Suprapubic skin (tissue), 4 donors: ENCODE measurements at regions not wholly inside any gene's neighbourhood (a gene's known extent, or its start where the extent isn't known, plus 50 kb on each side); places are given as distances from the start of the nearest gene placed in this dataset.
"Not testable (repeated sequence)": the region's sequence is repeated elsewhere in the genome, so short reads cannot be mapped to it uniquely, and the experiment has no call there.

ENCODE experiments used
- EP300 ChIP-seq: sonication (generic); formaldehyde crosslinking; IDR thresholded peaks from one replicate; pipeline ENCODE4 v1.6.1; 2017; ENCODE audit warnings: antibody characterized with exemption
- POLR2A ChIP-seq, 2 donors: fragments of 450-650 bp; IDR thresholded peaks; one replicate each; pipeline ENCODE4 v1.6.1; 2017; ENCODE audit warnings: antibody characterized with exemption in 2 of 2, mild to moderate bottlenecking in 2 of 2, moderate library complexity in 2 of 2
- POLR2AphosphoS5 ChIP-seq, 3 donors: sonication (generic); formaldehyde crosslinking; IDR thresholded peaks; one replicate each; pipeline ENCODE4 v1.6.1; 2017; ENCODE audit warnings: antibody characterized with exemption in 3 of 3
- TF ChIP-seq, protein P1 (sequence below), 2 donors: fragments of 200-600 bp in 1 of 2; fragments of 450-650 bp in 1 of 2; sonication (generic) in 1 of 2; IDR thresholded peaks; one replicate each; pipeline ENCODE4 v1.5.1; 2016 to 2019; ENCODE audit warnings: antibody characterized with exemption in 2 of 2, mild to moderate bottlenecking in 1 of 2, moderate library complexity in 1 of 2

DNA sequence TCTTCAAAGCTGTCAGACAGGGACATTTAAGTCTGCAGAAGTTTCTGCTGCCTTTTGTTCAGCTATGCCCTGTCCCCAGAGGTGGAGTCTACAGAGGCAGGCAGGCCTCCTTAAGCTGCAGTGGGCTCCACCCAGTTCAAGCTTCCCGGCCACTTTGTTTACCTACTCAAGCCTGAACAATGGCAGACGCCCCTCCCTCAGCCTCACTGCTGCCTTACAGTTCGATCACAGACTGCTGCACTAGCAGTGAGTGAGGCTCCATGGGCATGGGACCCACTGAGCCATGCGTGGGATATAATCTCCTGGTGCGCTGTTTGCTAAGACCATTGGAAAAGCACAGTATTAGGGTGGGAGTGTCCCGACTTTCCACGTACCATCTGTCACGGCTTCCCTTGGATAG lies 585.9 kb upstream of the HS3ST5 start:
- not testable (repeated sequence) for TF ChIP-seq POLR2A (IDR thresholded peaks at IDR 0.05); POLR2AphosphoS5 (IDR thresholded peaks at IDR 0.05); EP300
- TF ChIP-seq, protein P1, sequence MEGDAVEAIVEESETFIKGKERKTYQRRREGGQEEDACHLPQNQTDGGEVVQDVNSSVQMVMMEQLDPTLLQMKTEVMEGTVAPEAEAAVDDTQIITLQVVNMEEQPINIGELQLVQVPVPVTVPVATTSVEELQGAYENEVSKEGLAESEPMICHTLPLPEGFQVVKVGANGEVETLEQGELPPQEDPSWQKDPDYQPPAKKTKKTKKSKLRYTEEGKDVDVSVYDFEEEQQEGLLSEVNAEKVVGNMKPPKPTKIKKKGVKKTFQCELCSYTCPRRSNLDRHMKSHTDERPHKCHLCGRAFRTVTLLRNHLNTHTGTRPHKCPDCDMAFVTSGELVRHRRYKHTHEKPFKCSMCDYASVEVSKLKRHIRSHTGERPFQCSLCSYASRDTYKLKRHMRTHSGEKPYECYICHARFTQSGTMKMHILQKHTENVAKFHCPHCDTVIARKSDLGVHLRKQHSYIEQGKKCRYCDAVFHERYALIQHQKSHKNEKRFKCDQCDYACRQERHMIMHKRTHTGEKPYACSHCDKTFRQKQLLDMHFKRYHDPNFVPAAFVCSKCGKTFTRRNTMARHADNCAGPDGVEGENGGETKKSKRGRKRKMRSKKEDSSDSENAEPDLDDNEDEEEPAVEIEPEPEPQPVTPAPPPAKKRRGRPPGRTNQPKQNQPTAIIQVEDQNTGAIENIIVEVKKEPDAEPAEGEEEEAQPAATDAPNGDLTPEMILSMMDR (IDR thresholded peaks at IDR 0.05) = not testable (repeated sequence)
